ENCODE measurements at regions not wholly inside any gene's neighbourhood (a gene's known extent, or its start where the extent isn't known, plus 50 kb on each side); places are given as distances from the start of the nearest gene placed in this dataset.

GRCh38 chr10:3570131-3570729 is 214.8 kb downstream of the KLF6 start:
- Histone ChIP-seq H3K9me3 (no peaks in the 10 kb centered on the region), H3K27me3 (no peaks in the 10 kb centered on the region), H3K4me1 (no peaks in the 10 kb centered on the region), H3K4me3 (no peak overlapping the region), H3K36me3 (no peaks in the 10 kb centered on the region), H3K27ac (no peak overlapping the region)
- TF ChIP-seq POLR2A (IDR thresholded peaks at IDR 0.05) (no peak), CTCF (IDR thresholded peaks at IDR 0.05) (no peak)
- no peak for DNase-seq
- intact Hi-C loops (cut with DNase I; ENCODE audit: low total_unique reads), result no loop called here

GRCh38 chr10:3568983-3569382 is 216.0 kb downstream of the KLF6 start:
- TF ChIP-seq CTCF (IDR thresholded peaks at IDR 0.05), result no peak
- no peak for TF ChIP-seq POLR2A (IDR thresholded peaks at IDR 0.05)
- intact Hi-C loops (cut with DNase I; ENCODE audit: low total_unique reads), result no loop called here
- no peaks in the 10 kb centered on the region for H3K36me3 ChIP-seq
- H3K4me3 ChIP-seq, result no peak overlapping the region
- H3K9me3 ChIP-seq, result no peaks in the 10 kb centered on the region
- H3K27me3 ChIP-seq, result no peaks in the 10 kb centered on the region
- no peaks in the 10 kb centered on the region for H3K4me1 ChIP-seq
- no peak for DNase-seq
- no peak overlapping the region for H3K27ac ChIP-seq

DNA sequence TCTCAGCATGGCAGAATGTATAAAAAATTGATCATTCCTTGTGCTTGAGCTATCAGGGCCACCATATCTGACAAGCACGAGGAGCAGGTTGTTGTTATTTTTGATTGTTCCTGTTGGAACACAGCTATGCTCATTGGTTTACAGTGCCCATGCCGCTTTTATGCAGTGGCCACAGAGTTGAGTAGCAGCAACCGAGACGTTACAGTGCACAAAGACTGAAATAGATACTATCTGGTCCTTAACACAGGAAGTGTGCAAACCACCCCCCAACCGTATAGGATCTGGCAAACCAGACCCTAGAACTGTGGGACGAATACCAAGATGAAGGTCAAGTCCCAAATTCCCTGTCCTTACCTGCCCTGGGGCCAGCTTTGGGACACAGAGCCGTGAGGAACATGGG is 216.6 kb downstream of the KLF6 start:
- Histone ChIP-seq H3K4me1 (no peaks in the 10 kb centered on the region), H3K27me3 (no peaks in the 10 kb centered on the region), H3K27ac (no peak overlapping the region), H3K9me3 (no peaks in the 10 kb centered on the region), H3K36me3 (no peaks in the 10 kb centered on the region), H3K4me3 (no peak overlapping the region)
- intact Hi-C loops (cut with DNase I; ENCODE audit: low total_unique reads), result no loop called here
- TF ChIP-seq POLR2A (IDR thresholded peaks at IDR 0.05), result no peak
- no peak for TF ChIP-seq CTCF (IDR thresholded peaks at IDR 0.05)
- DNase-seq, result no peak

GRCh38 chr10:3567291-3567963 is 217.6 kb downstream of the KLF6 start:
- TF ChIP-seq POLR2A (IDR thresholded peaks at IDR 0.05) (no peak), CTCF (IDR thresholded peaks at IDR 0.05) (no peak)
- no peak overlapping the region for H3K27ac ChIP-seq
- DNase-seq, result no peak
- H3K27me3 ChIP-seq, result no peaks in the 10 kb centered on the region
- no peaks in the 10 kb centered on the region for H3K9me3 ChIP-seq
- H3K4me3 ChIP-seq, result no peak overlapping the region
- no peaks in the 10 kb centered on the region for H3K4me1 ChIP-seq
- intact Hi-C loops (cut with DNase I; ENCODE audit: low total_unique reads), result no loop called here
- no peaks in the 10 kb centered on the region for H3K36me3 ChIP-seq

DNA sequence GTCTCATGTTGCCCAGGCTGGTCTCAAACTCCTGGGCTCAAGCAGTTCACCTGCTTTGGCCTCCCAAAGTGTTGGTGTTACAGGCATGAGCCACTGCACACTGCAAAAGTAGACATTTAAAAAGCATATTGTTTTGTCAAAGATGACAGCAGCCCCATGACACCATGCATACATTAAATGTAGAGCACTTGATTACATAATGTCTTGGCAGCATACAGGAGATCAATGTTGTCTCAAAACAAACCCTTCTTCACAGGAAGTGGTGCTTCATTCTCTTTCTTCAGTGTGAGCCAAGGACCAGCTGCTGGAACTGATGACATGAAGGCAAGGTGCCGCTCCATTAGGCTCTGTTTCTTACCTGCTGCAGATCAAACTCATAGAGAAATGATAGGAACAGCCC is 218.4 kb downstream of the KLF6 start:
- Histone ChIP-seq H3K36me3 (no peaks in the 10 kb centered on the region), H3K27ac (no peak overlapping the region), H3K4me1 (no peaks in the 10 kb centered on the region), H3K4me3 (no peak overlapping the region), H3K9me3 (no peaks in the 10 kb centered on the region), H3K27me3 (no peaks in the 10 kb centered on the region)
- no peak for DNase-seq
- intact Hi-C loops (cut with DNase I; ENCODE audit: low total_unique reads), result no loop called here
- no peak for TF ChIP-seq POLR2A (IDR thresholded peaks at IDR 0.05)
- no peak for TF ChIP-seq CTCF (IDR thresholded peaks at IDR 0.05)
